Kidney (tissue), 13 donors: ENCODE measurements at regions not wholly inside any gene's neighbourhood (a gene's known extent, or its start where the extent isn't known, plus 50 kb on each side); places are given as distances from the start of the nearest gene placed in this dataset.

ENCODE experiments used
- DNase-seq, 5 donors: peaks; one replicate each; pipeline ENCODE4 v3.0.0-alpha.2; 2013 to 2020
- FAIRE-seq: peaks from 2 replicates; lab custom pipeline; 2012; peaks lifted over from hg19 to GRCh38; lab: Jason Lieb, UNC
- H3K27ac ChIP-seq, 2 donors: one replicate each; pipeline ENCODE4 v1.7.0; 2013; ENCODE audit warnings: low read depth in 2 of 2, low read length in 2 of 2, inconsistent platforms in 1 of 2
- H3K27me3 ChIP-seq: one replicate; pipeline ENCODE4 v1.7.1; 2013; ENCODE audit warnings: low read length, inconsistent platforms; ENCODE audit not compliant: control insufficient read depth, insufficient read depth
- H3K36me3 ChIP-seq, 3 donors: one replicate each; pipeline versions ENCODE4 v1.7.0 to v1.7.1; 2013; ENCODE audit warnings: low read length in 3 of 3, control low read depth in 1 of 3, inconsistent platforms in 1 of 3; ENCODE audit not compliant: insufficient read depth in 3 of 3, control insufficient read depth in 2 of 3
- H3K4me1 ChIP-seq, 3 donors: one replicate each; pipeline versions ENCODE4 v1.7.0 to v1.7.1; 2013; ENCODE audit warnings: low read length in 3 of 3, inconsistent platforms in 1 of 3, low read depth in 1 of 3; ENCODE audit not compliant: control insufficient read depth in 2 of 3, insufficient read depth in 2 of 3
- H3K4me3 ChIP-seq, 3 donors: one replicate each; pipeline versions ENCODE4 v1.7.0 to v1.8.1; 2013; ENCODE audit warnings: low read length in 3 of 3, control low read depth in 1 of 3, inconsistent platforms in 1 of 3
- H3K9ac ChIP-seq, 3 donors: one replicate each; pipeline versions ENCODE4 v1.7.0 to v1.7.1; 2013; ENCODE audit warnings: low read length in 3 of 3, control low read depth in 1 of 3, inconsistent platforms in 1 of 3
- H3K9me3 ChIP-seq, 3 donors: one replicate each; pipeline versions ENCODE4 v1.7.0 to v1.7.1; 2013; ENCODE audit warnings: low read length in 3 of 3, control low read depth in 1 of 3, inconsistent platforms in 1 of 3; ENCODE audit not compliant: control insufficient read depth in 2 of 3, insufficient read depth in 1 of 3
- intact Hi-C: fragments of 100-400 bp; cut with DNase I; formaldehyde crosslinking; loops from one replicate; pipeline ENCODE4 v1.11.1; 2022
- TF ChIP-seq, protein P1 (sequence below): IDR thresholded peaks from 3 replicates; pipeline ENCODE4 v1.5.1; 2012; ENCODE audit warnings: mild to moderate bottlenecking, moderate library complexity, borderline replicate concordance; ENCODE audit not compliant: insufficient read depth; ENCODE audit errors: extremely low read depth
- donor health status: control.
- donor health status: control.
- donor health status: control.
- donor health status: control.
- donor health status: control.
- donor health status: DM: yes; HTN: yes; CAD: no.
- donor health status: Normal renal cell carcinoma (clear cell type).

DNA sequence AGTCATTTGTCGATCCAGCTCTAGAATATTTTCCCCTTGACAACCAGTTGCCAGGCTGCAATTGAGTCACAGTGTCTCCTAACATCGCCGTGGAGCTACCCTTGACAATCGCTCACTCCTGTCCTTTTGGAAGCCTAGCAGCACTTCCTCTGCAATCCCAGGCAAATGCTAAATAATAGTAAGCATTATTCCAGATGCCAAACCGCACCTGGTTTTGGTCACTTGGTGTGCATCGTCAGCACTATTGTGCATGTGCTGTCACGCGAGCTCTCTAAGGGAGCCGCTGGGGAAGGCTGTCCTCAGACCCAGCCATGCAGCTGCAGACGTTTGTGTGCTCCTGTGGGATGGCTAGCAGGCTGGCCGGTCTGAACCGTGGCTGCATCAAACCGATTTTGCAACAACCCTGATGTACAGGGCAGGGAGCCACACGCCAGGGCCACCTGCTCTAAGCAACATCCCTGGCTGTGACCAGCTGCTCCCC lies 549.5 kb upstream of the ID2 start:
- Histone ChIP-seq H3K36me3 (no peaks in the 10 kb centered on the region), H3K4me3 (no peak overlapping the region), H3K9ac (no peak overlapping the region), H3K27me3 (no peaks in the 10 kb centered on the region), H3K9me3 (no peaks in the 10 kb centered on the region), H3K4me1 (no peaks in the 10 kb centered on the region), H3K27ac (no peak overlapping the region)
- FAIRE-seq (no peak), DNase-seq (no peak)
- TF ChIP-seq, protein P1, sequence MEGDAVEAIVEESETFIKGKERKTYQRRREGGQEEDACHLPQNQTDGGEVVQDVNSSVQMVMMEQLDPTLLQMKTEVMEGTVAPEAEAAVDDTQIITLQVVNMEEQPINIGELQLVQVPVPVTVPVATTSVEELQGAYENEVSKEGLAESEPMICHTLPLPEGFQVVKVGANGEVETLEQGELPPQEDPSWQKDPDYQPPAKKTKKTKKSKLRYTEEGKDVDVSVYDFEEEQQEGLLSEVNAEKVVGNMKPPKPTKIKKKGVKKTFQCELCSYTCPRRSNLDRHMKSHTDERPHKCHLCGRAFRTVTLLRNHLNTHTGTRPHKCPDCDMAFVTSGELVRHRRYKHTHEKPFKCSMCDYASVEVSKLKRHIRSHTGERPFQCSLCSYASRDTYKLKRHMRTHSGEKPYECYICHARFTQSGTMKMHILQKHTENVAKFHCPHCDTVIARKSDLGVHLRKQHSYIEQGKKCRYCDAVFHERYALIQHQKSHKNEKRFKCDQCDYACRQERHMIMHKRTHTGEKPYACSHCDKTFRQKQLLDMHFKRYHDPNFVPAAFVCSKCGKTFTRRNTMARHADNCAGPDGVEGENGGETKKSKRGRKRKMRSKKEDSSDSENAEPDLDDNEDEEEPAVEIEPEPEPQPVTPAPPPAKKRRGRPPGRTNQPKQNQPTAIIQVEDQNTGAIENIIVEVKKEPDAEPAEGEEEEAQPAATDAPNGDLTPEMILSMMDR: no peak
- intact Hi-C loops: no loop called here

GRCh38 chr2:8132879-8133278 lies 549.0 kb upstream of the ID2 start:
- no peaks in the 10 kb centered on the region for H3K36me3 ChIP-seq
- H3K27me3 ChIP-seq: no peaks in the 10 kb centered on the region
- H3K9me3 ChIP-seq: no peaks in the 10 kb centered on the region
- TF ChIP-seq, protein P1: no peak
- H3K27ac ChIP-seq: no peak overlapping the region
- intact Hi-C loops: no loop called here
- DNase-seq: peak in 3 of 5 donors; percentile 25 to 51 (median 29)
- H3K4me3 ChIP-seq: no peak overlapping the region
- no peaks in the 10 kb centered on the region for H3K4me1 ChIP-seq
- no peak for FAIRE-seq
- H3K9ac ChIP-seq: no peak overlapping the region

- Histone ChIP-seq H3K9me3 (no peaks in the 10 kb centered on the region), H3K4me1 (no peaks in the 10 kb centered on the region), H3K27ac (no peak overlapping the region), H3K27me3 (no peaks in the 10 kb centered on the region), H3K9ac (no peak overlapping the region), H3K36me3 (no peaks in the 10 kb centered on the region), H3K4me3 (no peak overlapping the region)
- FAIRE-seq (no peak), DNase-seq (peak in 2 of 5 donors; percentile 23 to 40)
- intact Hi-C loops: no loop called here
- TF ChIP-seq, protein P1: no peak
Measured at GRCh38 chr2:8133363-8133762, 548.5 kb upstream of the ID2 start.

- Histone ChIP-seq H3K36me3 (no peaks in the 10 kb centered on the region), H3K27ac (peak overlapping the region in 1 of 2 donors; percentile 34), H3K9ac (no peak overlapping the region), H3K4me3 (no peak overlapping the region), H3K4me1 (no peaks in the 10 kb centered on the region), H3K27me3 (no peaks in the 10 kb centered on the region), H3K9me3 (no peaks in the 10 kb centered on the region)
- FAIRE-seq (no peak), DNase-seq (peak in 1 of 5 donors; percentile 30)
- TF ChIP-seq, protein P1: no peak
- intact Hi-C loops: no loop called here
Measured at GRCh38 chr2:8133913-8134472, 547.9 kb upstream of the ID2 start.
